Ishikawa (cell line): ENCODE measurements at regions not wholly inside any gene's neighbourhood (a gene's known extent, or its start where the extent isn't known, plus 50 kb on each side); places are given as distances from the start of the nearest gene placed in this dataset.

Experiments
- CEBPB ChIP-seq: IDR thresholded peaks from 2 replicates; pipeline ENCODE4 v1.6.1; 2012
- CREB1 ChIP-seq: IDR thresholded peaks from 2 replicates; pipeline ENCODE4 v1.6.1; 2012; ENCODE audit warnings: low read depth
- EGR1 ChIP-seq: IDR thresholded peaks from 2 replicates; pipeline ENCODE4 v1.6.1; 2012
- EP300 ChIP-seq: IDR thresholded peaks from 2 replicates; pipeline ENCODE4 v1.6.1; 2012; ENCODE audit warnings: borderline replicate concordance
- FOXM1 ChIP-seq: IDR thresholded peaks from 2 replicates; pipeline ENCODE4 v1.6.1; 2012; ENCODE audit warnings: low read depth, borderline replicate concordance
- MAX ChIP-seq: IDR thresholded peaks from 2 replicates; pipeline ENCODE4 v1.6.1; 2012
- NFIC ChIP-seq: IDR thresholded peaks from 2 replicates; pipeline ENCODE4 v1.6.1; 2012
- RAD21 ChIP-seq: IDR thresholded peaks from 2 replicates; pipeline ENCODE4 v1.6.1; 2012; ENCODE audit warnings: low read depth
- REST ChIP-seq: IDR thresholded peaks from 2 replicates; pipeline ENCODE4 v1.6.1; 2012; ENCODE audit warnings: low read depth, mild to moderate bottlenecking
- TAF1 ChIP-seq: IDR thresholded peaks from 2 replicates; pipeline ENCODE4 v1.6.1; 2012; ENCODE audit warnings: low read depth, mild to moderate bottlenecking
- TCF12 ChIP-seq: IDR thresholded peaks from 2 replicates; pipeline ENCODE4 v1.6.1; 2012; ENCODE audit warnings: low read depth
- TEAD4 ChIP-seq: IDR thresholded peaks from 2 replicates; pipeline ENCODE4 v1.6.1; 2012
- USF1 ChIP-seq: IDR thresholded peaks from 2 replicates; pipeline ENCODE4 v1.6.1; 2012
- YY1 ChIP-seq: IDR thresholded peaks from 2 replicates; pipeline ENCODE4 v1.6.1; 2012; ENCODE audit warnings: low read depth
- ZBTB7A ChIP-seq: IDR thresholded peaks from 2 replicates; pipeline ENCODE4 v1.6.1; 2012; ENCODE audit warnings: low read depth

DNA sequence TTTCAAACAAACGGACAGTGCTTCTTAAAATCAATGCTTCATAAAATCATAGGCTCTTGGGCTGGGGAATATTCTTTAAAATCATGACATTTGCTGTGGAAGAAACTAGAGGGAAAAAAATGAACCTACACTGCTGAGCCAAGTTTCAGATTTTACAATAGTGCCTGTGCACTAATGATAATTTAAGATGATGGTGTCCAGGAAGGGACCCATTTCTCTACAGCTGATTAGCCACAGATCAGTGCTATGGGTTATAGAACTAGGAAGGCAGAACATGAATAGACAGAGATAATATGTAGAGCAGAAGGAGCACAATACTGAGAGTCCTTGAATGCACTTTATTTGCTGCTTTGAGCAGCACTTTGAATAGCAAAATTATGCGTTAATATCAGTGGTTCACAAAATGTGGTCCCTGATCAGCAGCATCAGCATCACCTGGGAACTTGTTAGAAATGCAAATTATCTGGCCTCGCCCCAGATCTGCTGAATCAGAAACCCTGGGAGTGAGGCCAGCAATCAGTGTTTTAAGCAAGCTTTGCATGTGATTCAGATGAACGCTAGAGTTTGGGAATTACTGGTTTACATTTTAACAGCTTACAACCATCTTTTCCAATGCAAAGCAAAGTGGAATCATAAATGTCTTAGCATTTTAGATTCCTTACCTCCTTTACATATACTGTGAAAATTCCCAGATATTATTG lies 135.8 kb upstream of the ANKRD28 start:
- TF ChIP-seq FOXM1 (no peak), MAX (no peak), USF1 (no peak), ZBTB7A (no peak), RAD21 (no peak), NFIC (no peak), TEAD4 (no peak), YY1 (no peak), EGR1 (no peak), REST (no peak), TCF12 (no peak), TAF1 (no peak), CEBPB (no peak), EP300 (no peak), CREB1 (no peak)

- TF ChIP-seq ZBTB7A (no peak), EP300 (no peak), FOXM1 (no peak), TEAD4 (no peak), EGR1 (no peak), TAF1 (no peak), CEBPB (no peak), NFIC (no peak), YY1 (no peak), RAD21 (no peak), TCF12 (no peak), CREB1 (no peak), MAX (no peak), REST (no peak), USF1 (no peak)
These were observed 136.8 kb upstream of the ANKRD28 start for GRCh38 chr3:15934389-15935195.

GRCh38 chr3:15936312-15936711 lies 138.5 kb upstream of the ANKRD28 start:
- TF ChIP-seq NFIC (no peak), YY1 (no peak), MAX (no peak), TCF12 (no peak), TEAD4 (no peak), CREB1 (no peak), EP300 (no peak), ZBTB7A (no peak), USF1 (no peak), TAF1 (no peak), CEBPB (no peak), FOXM1 (no peak), REST (no peak), RAD21 (no peak), EGR1 (no peak)
